ENCODE measurements at regions not wholly inside any gene's neighbourhood (a gene's known extent, or its start where the extent isn't known, plus 50 kb on each side); places are given as distances from the start of the nearest gene placed in this dataset.

DNA sequence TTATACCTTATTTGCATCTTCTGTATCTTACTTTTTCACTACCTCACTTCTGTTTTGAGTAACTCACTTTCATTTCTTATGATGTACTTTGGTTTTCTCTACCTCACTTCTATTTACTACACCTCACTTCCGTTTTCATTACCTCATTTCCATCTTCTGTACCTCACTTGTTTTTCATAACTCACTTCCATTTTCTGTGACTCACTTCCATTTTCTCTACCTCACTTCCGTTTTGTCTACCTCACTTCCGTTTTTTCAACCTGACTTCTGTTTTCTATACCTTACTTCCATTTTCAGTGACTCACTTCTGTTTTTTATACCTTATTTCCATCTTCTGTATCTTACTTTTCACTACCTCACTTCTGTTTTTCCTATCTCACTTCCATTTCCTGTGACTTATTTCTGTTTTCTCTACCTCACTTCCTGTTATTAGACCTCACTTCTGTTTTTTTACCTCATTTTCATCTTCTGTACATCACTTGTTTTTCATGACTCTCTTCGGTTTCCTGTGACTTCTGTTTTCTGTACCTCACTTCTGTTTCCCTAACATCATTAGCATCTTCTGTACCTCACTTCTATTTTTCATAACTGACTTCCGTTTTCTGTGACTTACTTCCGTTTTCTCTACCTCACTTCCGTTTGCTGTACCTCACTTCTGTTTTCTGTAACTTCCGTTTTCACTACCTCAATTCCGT is 493.1 kb upstream of the AKR1E2 start:
- no peak for DNase-seq

GRCh38 chr10:4331150-4331549 is 494.9 kb upstream of the AKR1E2 start:
- DNase-seq = no peak

DNA sequence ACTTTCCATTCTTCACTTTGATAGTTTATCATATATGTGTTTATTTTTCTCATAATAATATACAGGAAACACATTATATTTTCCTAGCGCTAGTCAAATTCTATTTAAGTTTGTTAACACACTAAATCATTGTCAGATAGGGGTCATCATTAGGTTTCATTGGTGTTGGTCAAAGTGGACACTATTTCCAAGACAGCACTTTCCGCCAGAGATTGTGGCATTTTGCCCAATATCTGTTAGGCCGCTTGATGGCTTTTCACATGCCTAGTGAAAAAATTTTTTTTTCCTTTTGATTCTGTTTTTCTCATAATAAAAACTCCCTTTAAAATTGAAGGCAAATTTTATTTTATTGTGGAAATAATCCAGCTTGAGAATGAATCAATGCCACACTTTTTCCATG is 495.4 kb upstream of the AKR1E2 start:
- DNase-seq = no peak

DNA sequence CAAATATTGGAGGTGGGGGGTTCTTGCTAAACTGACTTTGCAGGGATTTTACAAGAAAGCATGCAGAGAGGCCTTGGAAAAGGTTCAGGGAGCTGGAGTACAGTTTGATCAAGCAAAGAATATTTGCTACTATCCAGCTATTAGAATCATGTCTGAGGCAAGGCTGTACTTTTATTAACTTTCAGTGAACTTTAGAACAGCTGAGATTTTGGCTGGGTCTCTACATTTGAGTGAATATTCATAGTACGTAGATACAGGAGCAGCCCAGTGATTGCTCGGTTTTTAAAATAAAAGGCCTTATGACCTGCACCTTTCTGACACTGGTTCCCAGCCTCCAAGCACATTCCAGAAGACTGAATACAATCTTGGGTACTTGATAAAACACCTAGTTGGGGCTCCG is 496.8 kb upstream of the AKR1E2 start:
- no peak for DNase-seq

DNA sequence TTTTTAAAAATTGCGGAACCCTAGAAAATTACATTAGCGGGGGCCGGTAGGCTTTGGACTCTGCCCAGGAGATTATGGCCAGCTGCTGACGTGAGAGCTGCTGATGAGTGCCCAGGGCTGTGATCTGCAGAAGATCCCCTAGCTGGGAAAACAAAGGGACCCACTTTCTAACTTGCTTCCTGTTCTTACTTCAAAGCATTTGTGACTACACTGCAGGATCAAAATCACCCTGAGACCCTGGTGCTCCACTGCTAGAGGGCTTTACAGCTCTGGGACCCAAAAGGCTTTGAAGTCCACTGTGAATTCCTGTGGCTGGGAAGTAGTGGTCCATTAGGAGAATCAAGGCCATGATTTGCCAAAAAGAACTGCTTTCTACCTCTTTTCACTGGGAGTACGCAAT is 499.4 kb upstream of the AKR1E2 start:
- no peak for DNase-seq

DNA sequence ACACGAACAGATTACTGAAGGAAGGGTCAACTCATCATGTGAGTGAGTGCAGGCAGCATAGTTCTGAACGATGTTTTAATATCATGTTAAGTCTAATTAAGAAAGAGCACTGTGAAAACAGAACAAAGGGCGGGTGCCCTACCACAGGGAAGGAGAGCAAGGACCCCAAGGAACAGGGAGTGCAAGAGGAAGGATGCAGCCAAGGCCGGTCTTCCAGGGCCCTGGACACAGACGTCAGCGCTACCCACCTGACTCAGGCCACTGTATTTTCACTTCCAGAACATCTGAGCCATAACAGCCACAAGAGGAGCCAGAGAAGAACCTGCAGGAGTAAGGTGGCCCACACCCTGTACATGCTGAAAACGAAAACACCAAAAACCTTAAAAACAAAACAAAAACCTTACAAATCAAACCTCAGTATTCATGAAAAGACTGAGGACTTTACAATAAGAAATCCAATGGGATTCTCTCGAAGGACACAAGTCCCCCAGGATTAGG is 506.1 kb upstream of the AKR1E2 start:
- DNase-seq = no peak

- no peak for DNase-seq
Measured at GRCh38 chr10:4316161-4316810, 509.7 kb upstream of the AKR1E2 start.

GRCh38 chr10:4315551-4315950 is 510.5 kb upstream of the AKR1E2 start:
- no peak for DNase-seq

GRCh38 chr10:4313051-4313450 is 513.0 kb upstream of the AKR1E2 start:
- no peak for DNase-seq

DNA sequence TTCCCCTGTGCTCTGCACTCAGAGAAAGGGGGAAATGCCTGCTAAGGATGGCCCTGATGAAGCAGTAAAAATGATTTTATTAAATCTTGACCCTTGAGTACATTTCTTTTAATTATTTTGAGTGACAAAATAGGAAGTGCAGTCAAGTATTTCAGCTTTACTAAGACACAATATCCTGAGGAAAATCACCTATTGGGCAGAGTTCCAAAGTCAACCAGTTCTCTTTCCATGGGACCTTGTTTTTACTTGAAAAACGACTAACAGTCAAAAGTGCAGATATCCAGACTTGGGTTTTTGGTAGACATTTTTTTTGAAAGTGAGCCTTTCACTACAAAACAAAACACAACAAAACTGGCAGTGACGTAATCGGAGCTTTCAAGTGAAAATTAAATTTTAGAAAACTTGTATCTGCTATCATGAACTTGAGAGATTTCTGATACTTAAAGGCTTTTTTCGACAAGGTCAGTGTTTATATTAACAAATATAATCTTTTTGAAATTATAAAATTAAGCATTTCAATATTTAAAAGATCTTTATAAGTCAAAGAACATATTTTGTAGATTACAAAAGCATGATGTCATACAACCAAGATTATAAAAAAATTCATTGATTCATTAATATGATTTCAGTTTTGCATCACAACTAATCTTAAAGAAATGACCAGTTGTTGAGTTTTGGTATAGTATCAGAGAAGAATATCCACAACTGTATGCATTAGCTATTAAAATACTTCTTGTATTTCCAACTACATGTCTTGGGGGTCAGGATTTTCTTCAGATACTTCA is 513.8 kb upstream of the AKR1E2 start:
- DNase-seq = no peak

DNA sequence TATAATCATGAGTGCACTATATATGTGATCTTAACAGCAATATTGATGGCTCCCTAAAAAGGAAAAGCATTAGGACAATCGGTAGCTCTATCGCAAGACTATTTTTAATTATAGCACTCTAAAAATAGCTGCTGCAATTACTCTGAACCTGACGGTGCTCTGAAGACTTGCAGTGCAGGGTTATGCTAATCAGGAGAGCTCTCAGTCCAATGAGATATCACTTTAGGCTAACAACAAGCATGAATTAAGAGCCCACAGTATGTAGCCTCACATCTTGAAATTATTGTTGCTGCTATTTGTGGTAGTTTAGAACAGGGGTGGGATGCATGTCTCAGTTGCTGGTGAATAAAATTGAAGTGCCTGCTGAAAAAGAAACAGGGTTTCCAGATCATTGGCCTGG is 515.8 kb upstream of the AKR1E2 start:
- DNase-seq = no peak

DNA sequence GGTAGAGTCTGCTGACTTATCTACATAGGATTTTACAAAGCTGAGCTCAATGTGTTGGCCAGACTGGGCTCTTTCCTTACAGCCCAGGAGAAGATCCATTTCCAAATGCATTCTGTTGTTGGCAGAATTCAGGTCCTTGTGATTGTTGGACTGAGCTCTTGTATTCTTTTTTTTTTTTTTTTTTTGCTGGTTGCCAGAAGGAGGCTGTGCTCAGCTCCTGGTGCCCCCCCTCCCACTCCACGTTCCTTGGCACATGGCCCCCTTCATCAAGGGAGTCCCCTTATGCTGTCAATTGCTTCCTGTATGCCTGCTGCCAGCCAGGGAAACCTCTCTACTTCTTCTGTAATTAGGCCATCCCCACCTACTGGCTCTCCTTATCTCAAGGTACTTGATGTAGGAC is 518.1 kb upstream of the AKR1E2 start:
- no peak for DNase-seq

DNA sequence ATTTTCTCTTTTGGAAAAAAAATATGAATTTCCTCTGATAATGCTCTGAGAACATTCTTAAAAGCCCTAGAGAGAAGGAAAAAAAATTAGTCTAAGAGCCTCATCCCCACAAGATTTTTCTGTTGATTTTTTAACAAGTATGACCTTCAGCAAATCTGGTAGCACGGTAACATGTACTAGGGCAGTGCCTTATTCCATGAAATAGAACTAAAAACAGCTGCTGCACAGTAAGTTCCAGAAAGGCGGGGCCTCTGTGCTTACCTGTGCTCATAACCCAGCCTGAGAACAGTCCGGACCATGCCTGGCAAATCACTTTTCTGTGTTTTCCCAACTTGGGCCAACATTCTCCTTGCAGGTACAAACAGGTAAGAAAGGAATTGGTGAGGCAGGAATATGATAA is 519.1 kb upstream of the AKR1E2 start:
- DNase-seq = no peak

DNA sequence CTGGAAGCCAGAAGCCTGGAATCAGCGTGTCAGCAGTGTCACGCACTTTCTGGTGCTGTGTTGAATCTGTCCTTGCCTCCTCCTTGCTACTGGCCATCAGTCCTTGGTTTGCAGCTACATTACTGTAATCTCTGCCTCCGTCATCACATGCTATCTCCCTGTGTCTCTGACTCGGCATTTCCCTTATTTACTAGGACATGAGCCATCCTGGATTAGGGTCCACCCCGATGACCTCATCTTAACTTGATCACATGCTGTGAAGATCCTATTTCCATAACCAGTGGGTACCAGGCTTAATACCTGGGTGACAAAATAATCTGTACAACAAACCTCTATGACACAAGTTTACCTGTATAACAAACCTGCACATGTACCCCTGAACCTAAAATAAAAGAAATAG is 518.0 kb upstream of the KLF6 start:
- no peak for DNase-seq

- no peak for DNase-seq
Measured at GRCh38 chr10:4301291-4302045, 516.5 kb upstream of the KLF6 start.

DNA sequence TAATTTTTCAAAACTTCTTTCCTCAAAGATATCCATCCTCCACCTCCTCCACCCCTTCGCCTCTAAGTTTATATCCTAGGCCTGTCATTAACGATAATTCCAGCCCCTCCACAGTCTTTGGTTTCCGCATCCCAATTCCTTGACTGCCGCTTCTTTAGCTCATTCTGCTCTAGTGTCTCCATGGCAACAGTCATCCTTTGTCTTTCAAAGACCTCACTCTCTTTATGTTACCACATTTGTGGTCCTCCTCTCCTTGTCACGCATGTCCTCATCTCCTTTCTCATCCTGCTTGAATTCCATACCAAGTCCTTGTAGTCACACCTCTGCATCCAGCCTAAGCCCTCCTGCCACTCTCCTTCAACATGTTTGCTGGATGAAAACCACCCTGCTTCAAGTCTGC is 511.2 kb upstream of the KLF6 start:
- no peak for DNase-seq

DNA sequence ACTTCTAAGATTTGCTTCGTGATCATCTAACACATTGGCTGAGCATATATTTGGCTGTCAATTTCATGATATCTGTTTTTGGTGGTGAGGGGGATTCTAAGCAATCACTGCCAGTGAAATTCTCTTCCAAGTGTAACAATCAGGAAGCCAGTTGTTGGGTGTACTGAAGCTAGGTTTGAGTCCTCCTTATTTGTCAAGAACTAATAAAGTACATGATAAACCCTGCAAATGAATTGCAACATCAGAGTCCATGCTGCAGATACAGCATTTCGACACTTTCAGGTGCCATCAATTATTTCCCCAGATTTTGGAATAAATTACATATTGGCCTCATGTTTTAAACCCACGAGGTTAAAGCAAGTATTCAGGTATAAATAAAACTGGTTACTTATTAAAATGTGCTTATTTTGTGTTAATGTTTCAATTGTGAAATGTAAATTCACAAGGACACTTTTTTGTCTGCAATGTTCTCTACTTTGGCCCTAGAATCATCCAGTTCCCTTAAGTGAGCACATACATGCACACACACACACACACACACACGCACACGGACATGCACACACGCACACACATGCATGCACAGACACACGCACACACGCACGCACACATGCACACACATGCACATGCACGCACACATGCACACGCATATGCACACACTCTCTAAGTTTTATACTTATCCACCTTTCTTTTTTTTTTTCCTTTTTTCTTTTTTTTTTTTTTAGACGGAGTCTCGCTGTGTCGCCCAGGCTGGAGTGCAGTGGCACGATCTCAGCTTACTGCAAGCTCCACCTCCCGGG is 510.2 kb upstream of the KLF6 start:
- DNase-seq = no peak

- no peak for DNase-seq
Measured at GRCh38 chr10:4294271-4294670, 509.3 kb upstream of the KLF6 start.

GRCh38 chr10:4291990-4292389 is 507.0 kb upstream of the KLF6 start:
- DNase-seq = no peak

DNA sequence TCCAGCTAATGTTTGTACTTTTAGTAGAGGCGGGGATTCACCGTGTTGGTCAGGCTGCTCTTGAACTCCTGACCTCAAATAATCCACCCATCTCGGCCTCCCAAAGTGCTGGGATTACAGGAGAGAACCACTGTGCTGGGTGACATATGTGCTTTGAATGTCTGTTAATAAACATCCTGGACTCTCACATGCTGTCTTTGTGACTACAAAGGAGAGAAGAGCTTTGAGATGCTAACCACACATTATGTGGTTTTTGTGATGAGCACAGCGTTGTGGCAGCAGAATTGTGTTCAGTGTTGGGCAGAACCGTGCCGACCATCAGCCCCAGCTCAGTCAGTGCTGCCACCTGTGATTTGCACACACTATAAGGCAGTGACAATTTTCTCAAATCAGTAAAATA is 500.1 kb upstream of the KLF6 start:
- peak; percentile 20 for DNase-seq

DNA sequence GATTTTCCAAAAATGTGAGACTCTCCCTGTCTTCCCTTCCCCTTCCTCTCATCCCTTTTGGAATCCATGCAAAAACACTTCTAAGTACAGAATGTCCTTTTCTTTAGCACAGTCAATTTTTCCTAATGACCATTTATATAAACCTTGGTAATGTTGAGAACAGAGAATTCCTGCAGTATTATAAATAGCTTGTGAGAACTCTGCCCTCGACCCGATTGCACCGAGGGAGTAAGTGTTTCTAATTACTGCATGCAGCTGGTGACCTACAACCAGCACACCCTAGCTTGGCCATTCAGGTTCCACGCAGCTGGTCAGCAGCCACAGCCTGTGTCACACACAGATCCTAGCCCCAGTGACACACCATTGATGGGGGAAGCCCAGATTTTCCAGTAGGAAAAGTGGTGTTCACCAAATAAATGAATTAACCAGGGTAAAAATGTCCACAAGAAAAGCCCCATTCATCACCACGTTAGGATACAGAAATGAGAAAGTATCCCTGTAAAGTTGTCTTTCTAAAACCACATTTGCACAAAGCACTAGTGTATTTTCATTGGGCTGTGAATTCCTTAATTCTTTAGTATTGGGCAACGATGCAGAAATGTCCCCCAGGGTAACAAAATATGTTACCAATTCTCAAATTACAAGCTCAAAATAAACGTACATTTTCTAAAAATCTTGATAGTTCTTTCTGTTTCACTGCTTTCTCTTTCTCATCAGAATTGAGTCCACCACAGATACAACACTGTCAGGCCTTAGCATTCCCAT is 499.0 kb upstream of the KLF6 start:
- DNase-seq = no peak

GRCh38 chr10:4282496-4282895 is 497.5 kb upstream of the KLF6 start:
- no peak for DNase-seq
